ENCODE measurements at regions not wholly inside any gene's neighbourhood (a gene's known extent, or its start where the extent isn't known, plus 50 kb on each side); places are given as distances from the start of the nearest gene placed in this dataset.

DNA sequence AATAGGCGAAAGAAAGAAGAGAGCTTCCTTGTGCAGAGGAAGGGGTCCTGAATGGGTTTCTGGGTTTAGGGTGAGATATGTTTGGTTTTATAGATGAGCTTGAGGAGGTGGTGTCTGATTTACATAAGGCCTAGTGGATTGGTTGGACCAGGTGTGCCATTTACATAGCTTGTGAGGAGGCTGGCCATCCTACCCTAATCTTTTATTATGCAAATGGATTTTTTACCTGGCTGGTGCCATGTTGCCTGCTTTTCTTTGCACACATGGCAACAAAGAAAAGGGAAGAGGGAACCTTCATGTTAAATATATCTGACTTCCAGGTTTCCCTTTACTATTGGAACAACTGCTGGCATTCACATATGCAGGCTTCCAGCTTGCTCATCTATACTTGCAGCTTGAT lies 585.3 kb downstream of the PTPRU start:
- no peak for DNase-seq (ENCODE audit: low read depth)

DNA sequence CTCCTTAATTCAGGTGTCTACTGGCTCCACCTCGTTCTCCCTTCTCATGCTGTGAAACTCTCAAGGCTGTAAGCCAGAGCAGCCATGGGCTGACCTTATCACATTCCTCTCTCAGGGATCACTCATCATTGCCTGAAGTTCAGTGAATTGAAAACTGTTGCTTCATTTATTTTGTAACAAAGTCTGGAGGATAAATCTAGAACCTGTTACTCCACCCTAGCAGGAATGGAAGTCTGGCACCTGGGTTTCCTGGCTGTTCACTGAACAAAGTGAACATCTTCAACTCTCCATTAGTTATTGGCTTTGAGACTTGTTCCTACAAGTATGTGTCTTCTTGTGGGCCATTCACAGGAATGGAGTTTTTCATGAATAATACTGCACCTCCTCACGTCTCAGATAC lies 584.1 kb downstream of the PTPRU start:
- DNase-seq (ENCODE audit: low read depth): no peak

DNA sequence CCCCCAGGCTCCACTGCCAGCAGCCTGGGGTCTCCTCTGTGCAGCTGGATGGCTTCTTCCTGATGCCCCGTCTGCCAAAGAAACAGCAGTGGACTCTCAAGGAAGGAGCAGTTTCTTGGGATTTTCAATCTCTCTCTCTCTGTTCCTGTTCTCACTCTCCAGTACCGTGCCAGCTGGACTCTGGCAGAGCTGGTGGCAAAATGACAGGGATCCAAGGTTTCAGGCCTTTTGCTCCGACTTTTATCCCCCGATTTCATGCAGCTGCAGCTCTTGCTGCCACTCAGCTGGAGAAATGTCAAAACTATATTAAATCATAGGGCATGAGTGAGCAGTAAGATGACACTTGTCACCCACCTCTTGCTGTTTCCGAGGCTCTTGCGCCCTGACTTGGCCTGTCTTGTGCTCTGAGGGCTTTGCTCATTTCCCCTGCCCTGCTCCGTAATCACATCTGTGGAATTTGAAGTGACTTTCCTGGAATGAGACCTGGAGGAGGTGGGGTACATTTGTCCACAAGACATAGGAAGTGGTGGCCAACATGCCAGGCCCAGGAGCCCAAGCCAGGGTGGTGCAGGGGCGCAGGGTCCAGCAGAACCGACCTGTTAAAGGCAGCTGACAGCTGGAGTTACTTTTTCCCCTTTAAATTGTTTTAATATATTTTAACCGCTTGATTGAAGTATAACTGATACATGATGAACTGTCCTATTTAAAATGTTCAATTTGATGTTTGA lies 576.2 kb downstream of the PTPRU start:
- DNase-seq (ENCODE audit: low read depth): no peak

DNA sequence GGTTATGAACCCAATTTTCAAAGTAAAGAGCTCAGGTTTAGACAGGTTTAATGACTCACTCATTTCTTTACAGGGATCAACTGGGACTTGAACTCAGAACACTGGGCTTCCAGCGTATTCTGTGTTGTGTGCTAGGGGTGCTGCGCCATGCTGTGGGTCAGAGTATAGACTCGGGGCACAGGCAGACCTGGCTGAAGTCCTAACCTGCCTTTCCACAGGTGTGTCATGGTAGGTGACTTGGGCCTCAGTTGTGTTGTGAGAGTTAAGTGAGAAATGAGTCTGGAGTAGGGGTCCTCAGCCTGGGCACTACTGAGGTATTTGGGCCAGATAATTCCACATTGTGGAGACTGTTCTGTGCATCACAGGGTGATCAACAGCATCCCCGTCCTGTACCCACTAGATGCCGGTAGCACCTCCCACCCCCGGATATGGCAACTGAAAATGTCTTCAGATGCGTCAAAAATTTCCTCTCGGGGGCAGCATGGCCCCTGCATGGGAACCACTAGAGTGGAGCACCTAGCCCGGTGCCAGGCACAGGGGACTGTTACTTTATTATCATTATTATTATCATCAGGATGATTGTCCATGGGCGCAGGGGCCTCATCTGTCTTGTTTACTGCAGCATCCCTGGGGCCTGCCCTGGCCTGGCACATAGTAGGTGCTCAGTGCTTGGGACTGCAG lies 575.5 kb downstream of the PTPRU start:
- no peak for DNase-seq (ENCODE audit: low read depth)

DNA sequence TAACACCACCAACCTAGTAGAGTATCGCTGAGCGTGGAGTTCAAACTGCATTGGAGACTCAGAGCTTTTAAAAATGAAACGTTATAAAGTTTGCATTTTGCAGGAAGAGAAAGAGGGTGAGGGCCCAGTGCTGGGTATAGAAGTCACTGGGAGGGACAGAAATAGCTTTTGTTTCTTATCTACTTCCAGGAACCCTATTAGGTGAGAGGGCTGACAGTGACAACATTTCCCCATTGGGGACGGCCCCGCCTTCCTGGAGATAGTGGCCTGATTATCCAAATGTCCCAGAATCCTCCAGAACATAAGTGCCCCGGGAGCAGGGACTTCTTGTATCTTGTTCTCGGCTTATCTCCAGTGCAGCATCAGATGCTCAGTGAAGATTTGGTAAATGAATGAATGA lies 574.9 kb downstream of the PTPRU start:
- no peak for DNase-seq (ENCODE audit: low read depth)

DNA sequence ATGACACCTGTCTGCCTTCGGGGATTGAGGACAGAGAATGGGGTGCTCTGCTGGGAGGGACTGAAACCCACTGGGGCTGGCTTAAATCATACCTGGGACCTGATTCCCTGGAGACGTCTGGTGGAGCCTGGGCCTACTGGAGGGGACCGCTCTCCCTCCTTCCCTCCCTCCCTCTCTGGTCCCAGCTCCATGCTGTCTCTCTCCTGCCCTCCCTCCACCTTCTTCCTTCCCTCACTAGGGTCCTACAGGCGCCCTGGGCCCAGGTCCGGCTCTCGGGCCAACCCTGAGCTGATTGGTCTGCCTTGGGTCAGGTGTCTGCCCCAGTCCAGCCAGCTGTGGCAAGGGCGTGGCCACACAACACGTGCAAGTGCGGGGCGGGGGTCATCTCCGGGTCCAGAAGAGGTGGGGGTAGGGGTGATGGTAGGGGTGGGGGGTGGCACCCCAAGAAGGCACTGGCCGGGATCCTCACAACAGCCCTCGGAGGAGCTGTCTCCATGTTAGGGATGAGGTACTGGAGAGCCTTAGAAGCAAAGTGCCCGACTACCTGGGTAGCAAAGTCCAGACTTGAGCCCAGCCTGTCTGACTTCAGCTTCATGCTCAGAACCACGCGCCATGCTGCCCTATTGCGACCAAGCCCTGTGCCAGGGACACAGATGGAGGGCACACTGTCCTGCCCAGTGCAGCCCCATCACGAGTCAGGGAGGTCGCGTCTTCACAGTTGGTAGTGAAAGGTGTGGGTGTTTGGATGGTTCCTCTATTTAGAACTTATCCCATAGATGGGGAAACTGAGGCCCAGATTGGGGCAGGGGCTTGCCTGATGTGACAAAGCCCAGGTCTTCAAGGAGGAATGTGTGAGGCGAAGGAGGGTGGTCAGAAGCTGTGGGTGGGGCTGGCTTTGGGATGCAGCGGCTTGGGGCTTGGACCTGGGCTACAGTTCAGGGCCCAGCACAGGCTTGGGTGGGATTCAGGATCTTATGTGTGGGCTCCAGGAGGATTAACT lies 574.1 kb downstream of the PTPRU start:
- DNase-seq (ENCODE audit: low read depth): no peak

DNA sequence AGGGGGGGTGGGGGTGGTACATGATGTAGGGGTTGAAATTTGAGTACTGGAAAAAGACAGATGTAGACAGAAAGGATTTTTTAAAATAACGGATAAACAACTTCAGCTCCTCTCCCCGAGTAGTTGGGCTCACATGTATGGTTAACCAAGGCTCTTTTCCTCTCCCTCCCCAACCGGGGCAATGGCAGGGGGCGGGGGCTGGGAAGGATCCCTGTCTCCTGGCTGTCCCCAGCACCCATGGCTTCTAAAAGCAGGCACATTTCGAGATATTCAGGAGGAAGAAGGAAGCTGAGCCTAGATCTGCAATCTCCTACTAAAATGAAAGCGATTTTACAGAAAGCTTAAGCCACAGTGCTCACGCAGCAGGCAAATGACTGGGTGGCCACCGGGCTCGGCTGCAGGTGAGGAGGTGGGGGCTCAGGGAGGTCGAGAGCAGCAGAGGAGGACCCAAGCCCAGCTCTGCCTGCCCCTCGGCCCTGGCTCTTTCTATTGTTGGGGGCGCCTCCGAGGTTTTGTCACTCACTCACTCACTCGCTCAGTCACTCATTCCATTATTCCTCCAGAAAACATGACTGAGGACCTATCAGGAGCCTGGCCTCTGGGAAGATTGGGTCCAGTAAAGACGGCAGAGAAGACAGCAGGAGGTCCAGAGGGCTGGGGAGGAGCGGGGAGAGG lies 573.3 kb downstream of the PTPRU start:
- no peak for DNase-seq (ENCODE audit: low read depth)

DNA sequence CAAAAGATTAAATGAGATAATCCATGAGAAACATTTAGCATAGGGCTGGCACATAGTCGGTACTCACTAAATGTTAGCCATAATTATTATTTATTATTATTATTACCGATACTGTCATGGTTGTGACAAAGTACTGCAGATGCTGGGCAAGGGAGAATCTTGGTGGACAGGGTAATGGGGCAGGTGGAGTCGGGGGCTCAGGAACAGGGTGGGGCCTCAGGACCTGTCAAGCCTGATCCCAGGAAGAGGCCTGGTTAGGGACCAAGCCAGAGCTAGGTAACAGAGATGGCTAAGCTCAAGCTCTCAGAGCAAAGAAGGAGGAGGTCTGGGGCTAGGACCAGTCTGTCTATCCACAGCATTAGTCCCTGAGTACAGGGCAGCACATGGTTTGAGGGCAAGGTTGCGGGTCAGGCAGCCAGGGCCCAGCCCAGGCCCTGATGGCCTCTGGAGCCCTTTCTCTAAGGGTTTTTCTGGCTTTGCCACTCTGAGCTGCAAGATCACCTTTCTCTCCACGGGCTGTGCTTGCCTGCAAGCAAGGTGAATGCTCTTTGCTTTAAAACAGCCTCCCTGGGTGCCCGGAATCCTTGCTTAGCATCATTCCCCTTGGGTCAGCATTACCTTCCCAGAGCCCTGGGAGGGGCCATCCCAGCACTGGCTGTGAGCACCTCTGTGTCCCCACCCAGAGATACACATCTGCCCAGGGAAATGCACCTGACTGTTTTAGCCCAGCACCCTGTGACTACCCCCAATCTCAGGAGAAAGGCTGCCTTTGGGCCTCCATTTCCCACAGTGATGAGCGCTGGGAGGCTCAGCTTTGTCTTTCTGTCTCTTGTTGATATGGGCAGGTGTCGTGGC lies 572.0 kb downstream of the PTPRU start:
- no peak for DNase-seq (ENCODE audit: low read depth)

DNA sequence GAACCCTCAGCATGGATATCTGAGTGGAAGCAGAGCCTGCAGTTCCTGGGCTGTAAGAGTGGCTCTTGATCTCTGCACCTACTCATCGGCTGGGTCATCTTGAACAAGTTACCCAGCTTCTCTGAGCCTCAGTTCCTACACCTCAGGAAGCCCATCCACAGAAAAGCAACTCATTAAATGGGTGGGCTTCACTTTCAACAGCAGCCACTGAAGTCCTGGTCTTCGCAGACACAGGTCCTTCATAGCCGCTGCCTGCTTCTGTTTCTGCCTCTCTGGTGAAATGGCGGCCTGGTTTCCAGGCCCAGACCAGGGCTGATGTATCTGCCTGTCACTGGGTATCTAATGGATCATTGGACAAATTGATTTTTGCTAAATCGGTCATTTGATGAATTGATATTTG lies 571.4 kb downstream of the PTPRU start:
- no peak for DNase-seq (ENCODE audit: low read depth)

DNA sequence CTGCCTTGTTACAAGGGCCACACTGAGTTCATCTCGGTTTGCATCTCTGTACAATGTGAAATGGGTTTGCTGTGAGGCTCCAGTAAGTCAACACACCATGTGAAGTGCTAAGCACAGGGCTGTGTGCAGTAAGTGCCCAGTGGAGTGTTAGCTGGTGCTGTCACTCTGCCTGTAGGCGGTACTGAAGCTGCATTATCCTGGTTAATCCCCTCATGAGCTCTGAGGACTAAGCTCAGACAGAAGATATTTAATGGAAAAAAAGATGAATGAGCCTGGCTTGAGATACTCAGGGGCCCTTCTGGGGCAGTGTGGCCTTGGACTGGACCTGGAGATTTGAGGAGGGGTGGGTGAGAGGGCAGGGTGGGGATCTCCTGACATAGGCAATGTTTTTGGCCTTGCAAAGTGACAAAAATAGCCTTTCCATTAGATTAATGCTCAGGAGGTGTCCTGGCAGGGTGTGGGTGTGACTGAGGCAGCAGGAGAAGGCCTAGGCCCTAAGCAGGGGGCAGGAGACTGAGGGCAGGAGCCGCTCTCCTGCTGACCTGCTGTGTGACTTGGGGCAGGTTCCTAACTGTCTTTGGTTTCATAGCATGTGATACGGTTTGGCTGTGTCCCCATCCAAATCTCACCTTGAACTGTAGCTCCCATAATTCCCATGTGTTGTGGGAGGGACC lies 570.5 kb downstream of the PTPRU start:
- no peak for DNase-seq (ENCODE audit: low read depth)

DNA sequence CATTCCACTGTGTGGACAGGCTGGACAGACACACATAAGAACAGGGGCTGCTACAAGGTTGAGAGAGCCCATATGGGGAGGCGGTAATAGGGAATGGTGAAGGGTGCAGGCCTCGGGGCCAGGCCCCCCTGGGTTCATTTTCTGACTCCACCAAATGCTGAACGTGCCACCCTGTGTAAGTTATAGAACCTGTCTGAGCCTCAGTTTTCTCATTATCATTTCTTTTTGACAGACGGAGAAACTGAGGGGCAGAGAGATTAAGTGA lies 569.5 kb downstream of the PTPRU start:
- no peak for DNase-seq (ENCODE audit: low read depth)

DNA sequence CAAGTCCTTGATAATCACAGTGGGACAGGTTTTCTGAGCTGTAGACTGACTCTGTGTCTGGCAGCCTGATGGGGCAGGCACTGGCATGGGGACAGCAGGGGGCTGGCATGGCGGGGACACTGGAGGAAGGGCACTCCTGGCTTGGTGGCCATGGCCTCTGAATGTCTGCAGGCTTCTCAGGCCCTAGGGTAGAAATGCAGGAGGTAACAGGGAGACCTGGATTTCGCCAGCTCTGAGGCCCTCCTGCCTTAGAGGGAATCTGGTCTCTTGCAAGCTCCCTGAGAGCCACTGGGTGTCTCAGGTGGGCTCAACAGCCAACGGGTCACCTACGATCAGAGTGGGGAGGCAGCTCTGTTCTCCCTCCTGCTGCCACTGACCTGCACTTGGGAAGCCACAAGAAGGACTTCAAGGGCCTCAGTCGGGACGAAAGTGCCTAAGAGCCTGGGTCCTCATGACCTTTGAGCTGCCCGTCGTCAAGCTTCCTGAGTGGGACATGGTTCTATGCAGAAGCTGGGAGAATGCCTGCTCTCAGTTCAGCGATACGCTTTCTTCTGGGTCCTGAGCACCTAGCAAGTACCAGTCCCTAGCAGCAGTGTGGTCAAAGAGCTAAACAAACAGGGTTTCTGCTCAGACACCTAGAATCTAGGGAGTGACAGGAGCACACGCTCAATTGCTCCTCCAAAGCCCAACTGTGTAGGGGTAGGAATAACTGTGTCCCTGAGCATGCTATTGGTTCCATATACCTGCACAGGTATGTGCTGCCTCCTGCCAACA lies 569.0 kb downstream of the PTPRU start:
- DNase-seq (ENCODE audit: low read depth): no peak

DNA sequence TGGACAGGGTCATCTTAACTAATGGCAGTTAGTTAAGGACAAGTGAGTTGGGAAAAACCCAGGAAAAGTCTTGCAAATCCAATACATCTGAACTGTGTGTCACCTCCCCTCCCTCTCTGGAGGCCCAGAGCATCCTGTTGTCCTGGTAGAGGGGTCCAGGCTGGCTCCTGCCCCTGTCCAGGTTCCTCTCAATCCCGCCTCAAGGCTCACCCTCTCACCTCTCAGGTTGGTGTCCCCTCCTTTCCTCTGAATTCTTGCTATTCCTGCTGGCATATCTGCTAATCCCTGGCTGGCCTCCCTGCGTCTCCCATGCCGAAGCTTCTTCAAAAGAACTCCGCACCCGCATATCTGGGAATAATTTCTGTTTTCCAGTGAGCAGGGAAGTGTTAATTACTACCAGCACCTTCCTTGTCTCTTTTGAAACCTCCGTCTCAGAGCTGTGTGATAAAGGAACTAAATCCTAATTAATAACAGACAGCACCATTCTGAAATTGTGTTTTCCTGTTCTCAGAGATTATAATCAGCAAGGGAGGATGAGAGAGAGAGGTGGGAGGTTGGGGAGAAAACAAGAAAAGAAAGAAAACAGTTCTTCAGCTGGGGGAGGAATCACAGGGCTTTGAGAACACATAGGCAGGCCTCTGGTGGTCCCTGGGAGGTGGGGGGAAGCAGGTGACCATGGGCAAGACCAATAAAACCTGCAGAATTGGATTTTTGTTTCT lies 568.0 kb downstream of the PTPRU start:
- no peak for DNase-seq (ENCODE audit: low read depth)

DNA sequence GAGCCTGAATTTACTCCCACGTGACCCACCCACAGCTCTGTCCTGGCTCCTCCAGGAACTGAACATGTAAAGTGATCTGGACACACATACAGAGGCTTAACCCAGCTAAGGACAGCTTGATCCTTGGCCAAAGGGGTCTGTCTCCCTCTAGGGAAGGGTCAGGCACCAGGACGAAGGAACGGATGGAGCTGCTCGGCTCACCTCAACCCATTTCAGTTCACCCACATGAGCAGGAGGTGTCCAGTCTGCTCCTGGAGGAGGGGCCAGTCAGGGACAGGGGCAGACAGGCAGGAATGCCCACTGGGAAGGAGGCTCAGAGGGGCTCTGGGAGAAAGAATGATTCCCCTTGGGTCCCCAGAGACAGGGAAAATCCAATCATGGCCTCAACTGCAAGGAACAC lies 567.2 kb downstream of the PTPRU start:
- no peak for DNase-seq (ENCODE audit: low read depth)

DNA sequence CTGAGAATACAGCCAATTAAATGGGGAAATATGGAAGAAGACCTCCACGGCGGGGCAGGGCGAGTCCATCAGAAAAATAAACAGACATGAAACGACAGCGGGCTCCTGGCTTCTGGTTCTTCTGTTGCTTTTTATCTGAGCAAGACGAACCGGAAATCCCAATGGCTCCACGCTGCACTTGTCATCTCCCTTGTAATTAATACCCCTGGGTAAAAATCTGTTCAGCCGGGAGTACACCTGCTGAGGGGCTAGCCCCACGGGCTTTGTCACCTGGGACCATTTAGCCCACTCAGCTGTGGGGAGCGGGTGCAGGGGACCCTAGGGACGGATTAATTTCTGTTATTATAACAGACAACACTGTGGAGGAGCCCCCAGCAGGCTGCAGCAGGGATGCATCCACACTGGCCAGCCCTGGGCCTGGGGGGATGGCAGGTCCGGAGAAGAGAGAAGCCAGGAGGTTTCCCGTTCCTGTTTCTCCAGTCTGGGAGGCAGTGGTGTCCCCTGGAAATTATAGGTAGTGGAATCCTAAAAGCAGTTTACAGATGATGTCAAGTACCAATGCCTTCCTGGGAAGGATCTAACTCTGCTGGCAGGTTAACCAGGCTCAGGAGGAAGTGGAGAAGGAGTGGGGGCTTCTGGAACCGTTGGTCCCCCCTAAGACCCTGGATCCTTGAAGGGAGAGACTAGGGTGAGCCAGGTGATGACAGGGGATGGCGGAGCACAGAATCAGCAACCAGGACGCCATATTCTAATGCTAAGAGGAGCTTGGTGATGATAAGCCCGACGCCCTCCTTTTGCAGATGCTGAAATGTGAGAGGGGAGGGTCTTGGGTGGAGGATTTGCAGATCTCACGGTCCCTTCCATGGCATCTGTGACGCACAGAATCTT lies 566.1 kb downstream of the PTPRU start:
- DNase-seq (ENCODE audit: low read depth): no peak

DNA sequence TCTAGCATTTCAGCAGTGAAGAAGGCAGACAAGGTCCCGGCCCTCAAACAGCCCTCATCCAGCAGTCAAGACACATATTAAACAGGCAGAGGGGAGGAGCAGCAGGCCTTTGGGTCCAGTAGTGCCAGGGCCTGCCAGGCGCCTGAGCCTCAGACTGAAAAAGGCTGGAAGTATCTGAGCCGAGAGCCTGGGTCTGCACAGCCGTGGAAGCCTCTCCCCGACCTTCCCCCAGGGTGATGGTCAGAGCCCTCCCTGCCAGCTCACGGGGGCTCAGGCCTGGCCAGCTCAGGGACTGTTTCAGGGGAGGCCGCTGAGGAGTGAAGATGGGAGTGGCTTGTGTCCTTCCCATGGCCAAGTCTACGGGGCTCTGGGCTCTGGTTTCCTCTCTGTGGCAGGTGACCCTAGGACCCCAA lies 565.2 kb downstream of the PTPRU start:
- no peak for DNase-seq (ENCODE audit: low read depth)

DNA sequence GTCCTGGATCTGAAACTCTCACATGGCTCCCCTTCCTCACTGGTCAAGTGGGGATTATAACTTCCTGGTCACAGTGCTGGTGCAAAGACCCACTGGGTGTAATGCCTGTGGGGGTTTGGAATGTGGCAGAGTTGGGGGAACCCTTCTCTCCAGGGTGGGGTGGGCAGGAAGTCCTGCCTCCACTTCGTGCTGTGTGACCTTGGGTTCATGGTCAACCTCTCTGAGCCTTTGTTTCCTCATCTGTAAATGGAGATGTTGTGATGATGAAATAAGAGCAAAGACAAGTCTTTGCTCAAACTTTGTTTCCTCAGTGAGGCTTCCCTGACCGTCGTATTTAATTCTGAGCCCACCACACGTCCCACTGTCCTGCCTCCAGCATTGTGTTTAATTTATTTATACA lies 564.7 kb downstream of the PTPRU start:
- no peak for DNase-seq (ENCODE audit: low read depth)

DNA sequence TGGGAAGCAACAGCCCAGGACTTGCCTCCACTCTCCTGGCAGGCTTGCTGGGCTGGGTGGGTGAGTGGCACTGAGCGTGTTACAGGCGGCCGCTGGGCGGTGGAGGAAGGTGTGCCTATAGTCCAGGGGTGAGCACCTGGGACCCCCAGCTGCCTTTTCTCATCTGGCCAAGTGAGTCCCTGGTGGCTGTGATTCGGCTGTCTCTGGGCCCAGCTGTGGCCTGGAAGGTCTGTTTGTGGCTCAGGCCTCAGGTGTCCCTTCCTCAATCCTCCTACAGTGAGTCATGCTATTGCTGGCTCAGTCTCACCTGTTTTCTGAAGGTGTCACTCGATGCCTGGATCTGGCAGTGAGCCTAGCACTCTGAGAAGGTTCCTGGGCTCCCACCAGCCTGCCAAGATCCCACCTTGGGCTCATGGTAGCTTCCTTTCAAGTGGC lies 564.2 kb downstream of the PTPRU start:
- no peak for DNase-seq (ENCODE audit: low read depth)
